ENCODE measurements at regions not wholly inside any gene's neighbourhood (a gene's known extent, or its start where the extent isn't known, plus 50 kb on each side); places are given as distances from the start of the nearest gene placed in this dataset.

DNA sequence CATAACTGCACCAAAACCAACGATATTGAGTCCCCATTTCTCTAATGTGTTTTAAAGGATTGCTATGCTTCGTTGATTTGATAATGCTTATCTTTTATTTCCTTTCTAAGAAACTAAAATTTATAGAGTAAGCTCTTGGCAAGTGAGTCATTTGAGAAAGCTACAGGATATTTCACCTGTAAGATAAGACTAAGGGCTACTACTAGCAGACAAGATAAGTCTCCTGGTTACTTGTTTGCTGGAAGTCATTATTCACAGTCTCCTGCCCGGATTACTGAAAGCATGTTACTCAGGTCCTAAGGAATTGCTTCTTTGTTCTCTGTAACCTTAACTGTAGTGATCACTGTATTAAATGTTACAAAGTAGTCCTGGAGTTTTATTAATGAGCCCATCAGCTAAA lies 315.9 kb upstream of the RASA1 start:
- TF ChIP-seq SPI1 (IDR thresholded peaks at IDR 0.05; ENCODE audit: borderline replicate concordance, low read depth) = no peak
- no peak for TF ChIP-seq GABPA (IDR thresholded peaks at IDR 0.05; ENCODE audit: low read depth)
- no peak for TF ChIP-seq POLR2AphosphoS5 (IDR thresholded peaks at IDR 0.05; ENCODE audit: low read depth)
- TF ChIP-seq, protein P1, sequence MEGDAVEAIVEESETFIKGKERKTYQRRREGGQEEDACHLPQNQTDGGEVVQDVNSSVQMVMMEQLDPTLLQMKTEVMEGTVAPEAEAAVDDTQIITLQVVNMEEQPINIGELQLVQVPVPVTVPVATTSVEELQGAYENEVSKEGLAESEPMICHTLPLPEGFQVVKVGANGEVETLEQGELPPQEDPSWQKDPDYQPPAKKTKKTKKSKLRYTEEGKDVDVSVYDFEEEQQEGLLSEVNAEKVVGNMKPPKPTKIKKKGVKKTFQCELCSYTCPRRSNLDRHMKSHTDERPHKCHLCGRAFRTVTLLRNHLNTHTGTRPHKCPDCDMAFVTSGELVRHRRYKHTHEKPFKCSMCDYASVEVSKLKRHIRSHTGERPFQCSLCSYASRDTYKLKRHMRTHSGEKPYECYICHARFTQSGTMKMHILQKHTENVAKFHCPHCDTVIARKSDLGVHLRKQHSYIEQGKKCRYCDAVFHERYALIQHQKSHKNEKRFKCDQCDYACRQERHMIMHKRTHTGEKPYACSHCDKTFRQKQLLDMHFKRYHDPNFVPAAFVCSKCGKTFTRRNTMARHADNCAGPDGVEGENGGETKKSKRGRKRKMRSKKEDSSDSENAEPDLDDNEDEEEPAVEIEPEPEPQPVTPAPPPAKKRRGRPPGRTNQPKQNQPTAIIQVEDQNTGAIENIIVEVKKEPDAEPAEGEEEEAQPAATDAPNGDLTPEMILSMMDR (IDR thresholded peaks at IDR 0.05; ENCODE audit: insufficient read depth, low read length) = no peak
- TF ChIP-seq, protein P2, sequence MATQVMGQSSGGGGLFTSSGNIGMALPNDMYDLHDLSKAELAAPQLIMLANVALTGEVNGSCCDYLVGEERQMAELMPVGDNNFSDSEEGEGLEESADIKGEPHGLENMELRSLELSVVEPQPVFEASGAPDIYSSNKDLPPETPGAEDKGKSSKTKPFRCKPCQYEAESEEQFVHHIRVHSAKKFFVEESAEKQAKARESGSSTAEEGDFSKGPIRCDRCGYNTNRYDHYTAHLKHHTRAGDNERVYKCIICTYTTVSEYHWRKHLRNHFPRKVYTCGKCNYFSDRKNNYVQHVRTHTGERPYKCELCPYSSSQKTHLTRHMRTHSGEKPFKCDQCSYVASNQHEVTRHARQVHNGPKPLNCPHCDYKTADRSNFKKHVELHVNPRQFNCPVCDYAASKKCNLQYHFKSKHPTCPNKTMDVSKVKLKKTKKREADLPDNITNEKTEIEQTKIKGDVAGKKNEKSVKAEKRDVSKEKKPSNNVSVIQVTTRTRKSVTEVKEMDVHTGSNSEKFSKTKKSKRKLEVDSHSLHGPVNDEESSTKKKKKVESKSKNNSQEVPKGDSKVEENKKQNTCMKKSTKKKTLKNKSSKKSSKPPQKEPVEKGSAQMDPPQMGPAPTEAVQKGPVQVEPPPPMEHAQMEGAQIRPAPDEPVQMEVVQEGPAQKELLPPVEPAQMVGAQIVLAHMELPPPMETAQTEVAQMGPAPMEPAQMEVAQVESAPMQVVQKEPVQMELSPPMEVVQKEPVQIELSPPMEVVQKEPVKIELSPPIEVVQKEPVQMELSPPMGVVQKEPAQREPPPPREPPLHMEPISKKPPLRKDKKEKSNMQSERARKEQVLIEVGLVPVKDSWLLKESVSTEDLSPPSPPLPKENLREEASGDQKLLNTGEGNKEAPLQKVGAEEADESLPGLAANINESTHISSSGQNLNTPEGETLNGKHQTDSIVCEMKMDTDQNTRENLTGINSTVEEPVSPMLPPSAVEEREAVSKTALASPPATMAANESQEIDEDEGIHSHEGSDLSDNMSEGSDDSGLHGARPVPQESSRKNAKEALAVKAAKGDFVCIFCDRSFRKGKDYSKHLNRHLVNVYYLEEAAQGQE (IDR thresholded peaks at IDR 0.05; ENCODE audit: insufficient replicate concordance, low read depth) = no peak
- DNase-seq (ENCODE audit: low read depth in 1 of 2, low spot score in 1 of 2) = no peak
- Histone ChIP-seq H3K4me3 (replicated peaks; ENCODE audit: insufficient read depth, low read length) (no peak overlapping the region), H3K27me3 (ENCODE audit: insufficient read depth, poor library complexity, severe bottlenecking) (no peaks in the 10 kb centered on the region), H3K27ac (replicated peaks) (no peak overlapping the region)

DNA sequence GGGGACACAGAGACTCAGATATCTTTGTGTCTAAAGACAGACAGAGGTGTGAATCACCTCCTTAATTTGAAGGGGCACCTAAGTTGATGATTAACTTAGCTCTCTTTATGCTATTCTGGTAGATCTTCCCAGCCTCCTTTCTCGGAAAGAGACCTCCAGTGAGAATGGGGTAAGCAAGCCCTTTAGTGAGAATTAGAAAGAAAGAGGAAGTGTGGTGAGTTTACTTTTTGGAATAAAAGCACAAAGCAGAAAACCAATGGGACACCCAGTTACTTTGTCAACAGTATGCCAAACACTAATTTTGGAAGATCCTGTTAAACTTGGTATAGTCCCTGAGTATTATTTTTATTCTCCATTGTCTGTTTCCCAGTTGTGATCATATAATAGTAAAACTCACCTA lies 302.8 kb upstream of the RASA1 start:
- H3K27me3 ChIP-seq (ENCODE audit: insufficient read depth, poor library complexity, severe bottlenecking) = no peaks in the 10 kb centered on the region
- no peak overlapping the region for H3K4me3 ChIP-seq (replicated peaks; ENCODE audit: insufficient read depth, low read length)
- no peak overlapping the region for H3K27ac ChIP-seq (replicated peaks)
- DNase-seq (ENCODE audit: low read depth in 1 of 2, low spot score in 1 of 2) = no peak
- TF ChIP-seq POLR2AphosphoS5 (IDR thresholded peaks at IDR 0.05; ENCODE audit: low read depth) = no peak
- no peak for TF ChIP-seq GABPA (IDR thresholded peaks at IDR 0.05; ENCODE audit: low read depth)
- TF ChIP-seq, protein P1 (IDR thresholded peaks at IDR 0.05; ENCODE audit: insufficient read depth, low read length) = no peak
- peak; percentile 70 for TF ChIP-seq SPI1 (IDR thresholded peaks at IDR 0.05; ENCODE audit: borderline replicate concordance, low read depth)
- TF ChIP-seq, protein P2 (IDR thresholded peaks at IDR 0.05; ENCODE audit: insufficient replicate concordance, low read depth) = no peak

DNA sequence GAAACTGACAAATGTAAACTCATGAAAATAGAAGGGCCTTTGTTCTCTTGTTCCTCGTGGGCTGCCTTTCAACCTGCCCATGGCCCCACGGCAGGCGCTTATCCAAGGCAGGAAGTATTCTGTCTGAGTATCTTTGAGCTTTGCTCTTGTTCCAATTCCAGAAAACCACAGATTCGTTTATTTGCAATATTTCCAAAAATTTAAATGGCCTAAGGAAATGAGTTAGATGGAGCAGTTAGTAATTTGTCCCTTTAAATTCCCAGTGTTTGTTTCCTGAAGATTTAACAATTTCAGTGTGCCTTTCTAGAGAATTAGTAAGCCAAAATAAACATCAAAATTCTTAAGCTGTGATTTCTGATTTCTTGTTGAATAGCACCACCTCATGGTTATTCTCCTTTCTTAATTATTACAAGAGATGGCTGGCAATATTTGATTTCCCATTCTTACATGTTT lies 299.4 kb upstream of the RASA1 start:
- TF ChIP-seq, protein P1 (IDR thresholded peaks at IDR 0.05; ENCODE audit: insufficient read depth, low read length) = no peak
- TF ChIP-seq, protein P2 (IDR thresholded peaks at IDR 0.05; ENCODE audit: insufficient replicate concordance, low read depth) = no peak
- TF ChIP-seq SPI1 (IDR thresholded peaks at IDR 0.05; ENCODE audit: borderline replicate concordance, low read depth) (no peak), POLR2AphosphoS5 (IDR thresholded peaks at IDR 0.05; ENCODE audit: low read depth) (no peak), GABPA (IDR thresholded peaks at IDR 0.05; ENCODE audit: low read depth) (no peak)
- Histone ChIP-seq H3K4me3 (replicated peaks; ENCODE audit: insufficient read depth, low read length) (no peak overlapping the region), H3K27ac (replicated peaks) (no peak overlapping the region), H3K27me3 (ENCODE audit: insufficient read depth, poor library complexity, severe bottlenecking) (no peaks in the 10 kb centered on the region)
- DNase-seq (ENCODE audit: low read depth in 1 of 2, low spot score in 1 of 2) = no peak

Data from HL-60 (cell line).